ENCODE measurements at regions not wholly inside any gene's neighbourhood (a gene's known extent, or its start where the extent isn't known, plus 50 kb on each side); places are given as distances from the start of the nearest gene placed in this dataset.

- H3K9me3 Mint-ChIP-seq: no peaks in the 10 kb centered on the region
- H3K27me3 Mint-ChIP-seq (ENCODE audit: insufficient read depth, low read depth, poor library complexity): peaks cover 9% of the 10 kb centered on the region
- no peaks in the 10 kb centered on the region for H3K36me3 Mint-ChIP-seq (ENCODE audit: low read depth)
- H3K4me1 Mint-ChIP-seq: peaks cover 30% of the 10 kb centered on the region
- no peaks in the 10 kb centered on the region for H3K36me3 ChIP-seq (ENCODE audit: insufficient read depth)
- H3F3A ChIP-seq (replicated peaks; ENCODE audit: low read depth): no peaks in the 10 kb centered on the region
- H3K4me3 Mint-ChIP-seq: no peak overlapping the region
- H2AFZ ChIP-seq: no peak overlapping the region
- H3K4me3 ChIP-seq: no peak overlapping the region
- DNase-seq (ENCODE audit: low spot score) (no peak), ATAC-seq (no peak)
- TF ChIP-seq POLR2AphosphoS5 (IDR thresholded peaks at IDR 0.05; ENCODE audit: low read depth): no peak
- no peak for TF ChIP-seq EZH2phosphoT487 (IDR thresholded peaks at IDR 0.05; ENCODE audit: unreplicated experiment)
- no peak for TF ChIP-seq JUNB (IDR thresholded peaks at IDR 0.05; ENCODE audit: unreplicated experiment)
- no peak for TF ChIP-seq CREB1 (CRISPR knock-in tag; IDR thresholded peaks at IDR 0.05; ENCODE audit: low read depth)
- no peak for TF ChIP-seq ZNF462 (CRISPR knock-in tag; IDR thresholded peaks at IDR 0.05)
- TF ChIP-seq, protein P1, sequence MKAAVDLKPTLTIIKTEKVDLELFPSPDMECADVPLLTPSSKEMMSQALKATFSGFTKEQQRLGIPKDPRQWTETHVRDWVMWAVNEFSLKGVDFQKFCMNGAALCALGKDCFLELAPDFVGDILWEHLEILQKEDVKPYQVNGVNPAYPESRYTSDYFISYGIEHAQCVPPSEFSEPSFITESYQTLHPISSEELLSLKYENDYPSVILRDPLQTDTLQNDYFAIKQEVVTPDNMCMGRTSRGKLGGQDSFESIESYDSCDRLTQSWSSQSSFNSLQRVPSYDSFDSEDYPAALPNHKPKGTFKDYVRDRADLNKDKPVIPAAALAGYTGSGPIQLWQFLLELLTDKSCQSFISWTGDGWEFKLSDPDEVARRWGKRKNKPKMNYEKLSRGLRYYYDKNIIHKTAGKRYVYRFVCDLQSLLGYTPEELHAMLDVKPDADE (IDR thresholded peaks at IDR 0.05): no peak
- TF ChIP-seq STAT1 (IDR thresholded peaks at IDR 0.05; ENCODE audit: unreplicated experiment): no peak
- TF ChIP-seq, protein P2, sequence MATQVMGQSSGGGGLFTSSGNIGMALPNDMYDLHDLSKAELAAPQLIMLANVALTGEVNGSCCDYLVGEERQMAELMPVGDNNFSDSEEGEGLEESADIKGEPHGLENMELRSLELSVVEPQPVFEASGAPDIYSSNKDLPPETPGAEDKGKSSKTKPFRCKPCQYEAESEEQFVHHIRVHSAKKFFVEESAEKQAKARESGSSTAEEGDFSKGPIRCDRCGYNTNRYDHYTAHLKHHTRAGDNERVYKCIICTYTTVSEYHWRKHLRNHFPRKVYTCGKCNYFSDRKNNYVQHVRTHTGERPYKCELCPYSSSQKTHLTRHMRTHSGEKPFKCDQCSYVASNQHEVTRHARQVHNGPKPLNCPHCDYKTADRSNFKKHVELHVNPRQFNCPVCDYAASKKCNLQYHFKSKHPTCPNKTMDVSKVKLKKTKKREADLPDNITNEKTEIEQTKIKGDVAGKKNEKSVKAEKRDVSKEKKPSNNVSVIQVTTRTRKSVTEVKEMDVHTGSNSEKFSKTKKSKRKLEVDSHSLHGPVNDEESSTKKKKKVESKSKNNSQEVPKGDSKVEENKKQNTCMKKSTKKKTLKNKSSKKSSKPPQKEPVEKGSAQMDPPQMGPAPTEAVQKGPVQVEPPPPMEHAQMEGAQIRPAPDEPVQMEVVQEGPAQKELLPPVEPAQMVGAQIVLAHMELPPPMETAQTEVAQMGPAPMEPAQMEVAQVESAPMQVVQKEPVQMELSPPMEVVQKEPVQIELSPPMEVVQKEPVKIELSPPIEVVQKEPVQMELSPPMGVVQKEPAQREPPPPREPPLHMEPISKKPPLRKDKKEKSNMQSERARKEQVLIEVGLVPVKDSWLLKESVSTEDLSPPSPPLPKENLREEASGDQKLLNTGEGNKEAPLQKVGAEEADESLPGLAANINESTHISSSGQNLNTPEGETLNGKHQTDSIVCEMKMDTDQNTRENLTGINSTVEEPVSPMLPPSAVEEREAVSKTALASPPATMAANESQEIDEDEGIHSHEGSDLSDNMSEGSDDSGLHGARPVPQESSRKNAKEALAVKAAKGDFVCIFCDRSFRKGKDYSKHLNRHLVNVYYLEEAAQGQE (IDR thresholded peaks at IDR 0.05; ENCODE audit: unreplicated experiment): no peak
- TF ChIP-seq EZH2 (IDR thresholded peaks at IDR 0.05; ENCODE audit: low read depth, unreplicated experiment): no peak
- no peak for TF ChIP-seq ZNF114 (CRISPR knock-in tag; IDR thresholded peaks at IDR 0.05)
- no peak for TF ChIP-seq CTCF (conservative IDR thresholded peaks at IDR 0.05; ENCODE audit: low read depth in 2 of 2)
- TF ChIP-seq ZNF331 (CRISPR knock-in tag; IDR thresholded peaks at IDR 0.05; ENCODE audit: low read depth): no peak
- no peak for TF ChIP-seq NANOG (IDR thresholded peaks at IDR 0.05; ENCODE audit: borderline replicate concordance)
- peaks cover 34% of the 10 kb centered on the region for H3K4me1 ChIP-seq (ENCODE audit: insufficient read depth)
- H3K27ac Mint-ChIP-seq: no peak overlapping the region
- H3K27me3 ChIP-seq (ENCODE audit: insufficient read depth): no peaks in the 10 kb centered on the region
- no peaks in the 10 kb centered on the region for H4K20me1 ChIP-seq (replicated peaks; ENCODE audit: insufficient read depth)
- H3K9me2 ChIP-seq (ENCODE audit: insufficient read depth): no peaks in the 10 kb centered on the region
- H3K79me2 ChIP-seq (replicated peaks; ENCODE audit: insufficient read depth): no peaks in the 10 kb centered on the region
- H3K27ac ChIP-seq (ENCODE audit: low read depth): no peak overlapping the region
- H3K4me2 ChIP-seq: no peak overlapping the region
Measured at GRCh38 chr9:96138616-96139015, 163.4 kb downstream of the HSD17B3 start.
